Vagina (tissue), 2 donors: ENCODE measurements at regions not wholly inside any gene's neighbourhood (a gene's known extent, or its start where the extent isn't known, plus 50 kb on each side); places are given as distances from the start of the nearest gene placed in this dataset.

Experiments used
- POLR2AphosphoS5 ChIP-seq, 2 donors: sonication (generic); formaldehyde crosslinking; IDR thresholded peaks; one replicate each; pipeline ENCODE4 v1.9.0; 2017; ENCODE audit warnings: antibody characterized with exemption in 2 of 2, mild to moderate bottlenecking in 2 of 2, low read depth in 1 of 2; ENCODE audit not compliant: insufficient read depth in 1 of 2
- TF ChIP-seq, protein P1 (sequence below), 3 experiments: fragments of 450-650 bp in 2 of 3; fragments of 200-600 bp in 1 of 3; sonication (generic) in 1 of 3; IDR thresholded peaks; one replicate each; pipeline ENCODE4 v1.5.1; 2017 to 2019; ENCODE audit warnings: antibody characterized with exemption in 3 of 3, mild to moderate bottlenecking in 2 of 3, moderate library complexity in 2 of 3

DNA sequence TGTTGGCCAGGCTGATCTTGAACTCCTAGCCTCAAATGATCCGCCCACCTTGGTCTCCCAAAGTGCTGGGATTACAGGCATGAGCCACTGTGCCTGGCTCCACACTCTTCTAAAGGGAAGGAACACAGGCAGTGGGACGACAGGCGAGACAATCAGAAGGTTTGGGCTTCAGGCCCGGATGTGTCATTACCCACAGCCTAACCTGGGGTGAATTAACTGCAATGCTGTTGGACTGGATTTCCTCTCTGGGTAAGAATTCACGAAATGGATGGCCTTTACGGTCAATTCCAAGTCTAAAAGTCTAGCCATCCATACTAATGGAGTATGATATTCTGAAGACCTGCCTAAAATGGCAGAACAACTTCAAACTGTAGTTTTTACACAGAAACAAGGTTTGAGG is 83.7 kb upstream of the CCDC28A start:
- peak in 1 of 2 donors; percentile 41 for TF ChIP-seq POLR2AphosphoS5 (IDR thresholded peaks at IDR 0.05; ENCODE audit: insufficient read depth in 1 of 2, low read depth in 1 of 2)
- TF ChIP-seq, protein P1, sequence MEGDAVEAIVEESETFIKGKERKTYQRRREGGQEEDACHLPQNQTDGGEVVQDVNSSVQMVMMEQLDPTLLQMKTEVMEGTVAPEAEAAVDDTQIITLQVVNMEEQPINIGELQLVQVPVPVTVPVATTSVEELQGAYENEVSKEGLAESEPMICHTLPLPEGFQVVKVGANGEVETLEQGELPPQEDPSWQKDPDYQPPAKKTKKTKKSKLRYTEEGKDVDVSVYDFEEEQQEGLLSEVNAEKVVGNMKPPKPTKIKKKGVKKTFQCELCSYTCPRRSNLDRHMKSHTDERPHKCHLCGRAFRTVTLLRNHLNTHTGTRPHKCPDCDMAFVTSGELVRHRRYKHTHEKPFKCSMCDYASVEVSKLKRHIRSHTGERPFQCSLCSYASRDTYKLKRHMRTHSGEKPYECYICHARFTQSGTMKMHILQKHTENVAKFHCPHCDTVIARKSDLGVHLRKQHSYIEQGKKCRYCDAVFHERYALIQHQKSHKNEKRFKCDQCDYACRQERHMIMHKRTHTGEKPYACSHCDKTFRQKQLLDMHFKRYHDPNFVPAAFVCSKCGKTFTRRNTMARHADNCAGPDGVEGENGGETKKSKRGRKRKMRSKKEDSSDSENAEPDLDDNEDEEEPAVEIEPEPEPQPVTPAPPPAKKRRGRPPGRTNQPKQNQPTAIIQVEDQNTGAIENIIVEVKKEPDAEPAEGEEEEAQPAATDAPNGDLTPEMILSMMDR (IDR thresholded peaks at IDR 0.05): no peak
